Neutrophil (primary cell): ENCODE measurements at regions not wholly inside any gene's neighbourhood (a gene's known extent, or its start where the extent isn't known, plus 50 kb on each side); places are given as distances from the start of the nearest gene placed in this dataset.

ENCODE experiments used
- H3K27ac ChIP-seq: fragments of 200-600 bp; sonication (generic); 2 replicates; pipeline ENCODE4 v1.5.1; 2016; ENCODE audit warnings: mild to moderate bottlenecking, moderate library complexity
- H3K27me3 ChIP-seq: fragments of 200-600 bp; sonication (generic); 2 replicates; pipeline ENCODE4 v1.6.0; 2016; ENCODE audit warnings: mild to moderate bottlenecking
- H3K36me3 ChIP-seq: fragments of 200-600 bp; sonication (generic); 2 replicates; pipeline ENCODE4 v1.5.1; 2017
- H3K4me1 ChIP-seq, 2 experiments: fragments of 200-600 bp in 1 of 2; sonication (generic) in 1 of 2; 1 replicate in 1 of 2; 2 replicates in 1 of 2; pipeline versions ENCODE4 v1.5.1 to v1.6.1; 2013 to 2016; ENCODE audit warnings: low read depth in 1 of 2, low read length in 1 of 2, mild to moderate bottlenecking in 1 of 2, moderate library complexity in 1 of 2; ENCODE audit not compliant: control insufficient read depth in 1 of 2, insufficient read depth in 1 of 2
- H3K4me3 ChIP-seq, 2 experiments: fragments of 200-600 bp in 1 of 2; sonication (generic) in 1 of 2; 1 replicate in 1 of 2; 2 replicates in 1 of 2; pipeline ENCODE4 v1.5.1; 2013 to 2016; ENCODE audit warnings: low read depth in 1 of 2, low read length in 1 of 2, mild to moderate bottlenecking in 1 of 2, moderate library complexity in 1 of 2
- H3K9me3 ChIP-seq: fragments of 200-600 bp; sonication (generic); 2 replicates; pipeline ENCODE4 v1.5.1; 2016
- CTCF ChIP-seq: fragments of 200-600 bp; sonication (generic); IDR thresholded peaks from 2 replicates; pipeline ENCODE4 v1.5.1; 2016; ENCODE audit warnings: antibody characterized with exemption

- Histone ChIP-seq H3K27me3 (no peaks in the 10 kb centered on the region), H3K27ac (no peak overlapping the region), H3K4me1 (no peaks in the 10 kb centered on the region), H3K36me3 (no peaks in the 10 kb centered on the region), H3K9me3 (no peaks in the 10 kb centered on the region), H3K4me3 (no peak overlapping the region)
- no peak for TF ChIP-seq CTCF
These were observed 389.2 kb upstream of the F9 start for GRCh38 chrX:139141370-139141769.

- no peak overlapping the region for H3K4me3 ChIP-seq
- H3K9me3 ChIP-seq = no peaks in the 10 kb centered on the region
- TF ChIP-seq CTCF = no peak
- H3K27me3 ChIP-seq = no peaks in the 10 kb centered on the region
- H3K27ac ChIP-seq = no peak overlapping the region
- no peaks in the 10 kb centered on the region for H3K36me3 ChIP-seq
- no peaks in the 10 kb centered on the region for H3K4me1 ChIP-seq
These were observed 396.2 kb upstream of the F9 start for GRCh38 chrX:139134316-139134715.

- Histone ChIP-seq H3K4me3 (no peak overlapping the region), H3K27ac (no peak overlapping the region), H3K4me1 (no peaks in the 10 kb centered on the region), H3K9me3 (no peaks in the 10 kb centered on the region), H3K36me3 (no peaks in the 10 kb centered on the region), H3K27me3 (no peaks in the 10 kb centered on the region)
- TF ChIP-seq CTCF = peak; percentile 28
These were observed 404.0 kb upstream of the F9 start for GRCh38 chrX:139126493-139126892.

- H3K36me3 ChIP-seq = no peaks in the 10 kb centered on the region
- H3K4me1 ChIP-seq = no peaks in the 10 kb centered on the region
- no peaks in the 10 kb centered on the region for H3K27me3 ChIP-seq
- no peak for TF ChIP-seq CTCF
- no peaks in the 10 kb centered on the region for H3K9me3 ChIP-seq
- no peak overlapping the region for H3K4me3 ChIP-seq
- no peak overlapping the region for H3K27ac ChIP-seq
These were observed 404.6 kb upstream of the F9 start for GRCh38 chrX:139125916-139126315.

GRCh38 chrX:139121616-139122286 is 408.8 kb upstream of the F9 start:
- no peak for TF ChIP-seq CTCF
- no peaks in the 10 kb centered on the region for H3K27me3 ChIP-seq

More at GRCh38 chrX:139121616-139122286, 408.8 kb upstream of the F9 start:
- Histone ChIP-seq H3K9me3 (no peaks in the 10 kb centered on the region), H3K4me3 (no peak overlapping the region), H3K36me3 (no peaks in the 10 kb centered on the region), H3K27ac (no peak overlapping the region), H3K4me1 (no peaks in the 10 kb centered on the region)
